A673 (cell line): ENCODE measurements at regions not wholly inside any gene's neighbourhood (a gene's known extent, or its start where the extent isn't known, plus 50 kb on each side); places are given as distances from the start of the nearest gene placed in this dataset.

ENCODE experiments used
- BruUV-seq: library from RNA; stranded (reverse); fragments of 400-500 nt; replicated peaks from 2 replicates; lab custom pipeline; 2021; lab: Mats Ljungman, UMichigan
- CTCF ChIA-PET: fragments of 300-600 bp; sonication (Branson Sonifier 250); formaldehyde crosslinking; loops from one replicate; lab custom pipeline; 2022; ENCODE audit warnings: antibody characterized with exemption; lab: Charles Lee
- POLR2A ChIA-PET: fragments of 300-600 bp; sonication (Branson Sonifier 250); formaldehyde crosslinking; loops from one replicate; lab custom pipeline; 2022; ENCODE audit warnings: antibody characterized with exemption; ENCODE audit not compliant: low non-redundant PET; lab: Charles Lee
- DNase-seq: peaks from one replicate; pipeline ENCODE4 v3.0.0-alpha.2; 2015; ENCODE audit warnings: low spot score
- H3K27ac ChIP-seq: fragments of 200-600 bp; sonication (generic); 2 replicates; pipeline ENCODE4 v1.5.1; 2016; ENCODE audit warnings: mixed run types, low read depth, mild to moderate bottlenecking, mixed read lengths, antibody characterized with exemption, low read length; ENCODE audit not compliant: poor library complexity, severe bottlenecking
- H3K27me3 ChIP-seq: fragments of 200-600 bp; sonication (generic); replicated peaks from 2 replicates; pipeline ENCODE4 v1.6.1; 2017; ENCODE audit warnings: mixed run types, low read depth, mild to moderate bottlenecking, mixed read lengths, antibody characterized with exemption, low read length; ENCODE audit not compliant: insufficient read depth, poor library complexity
- H3K36me3 ChIP-seq: fragments of 200-600 bp; sonication (generic); 2 replicates; pipeline ENCODE4 v1.6.1; 2016; ENCODE audit warnings: mixed run types, mild to moderate bottlenecking, mixed read lengths, antibody characterized with exemption, low read length; ENCODE audit not compliant: insufficient read depth, poor library complexity, severe bottlenecking
- H3K4me1 ChIP-seq: fragments of 200-600 bp; sonication (generic); 2 replicates; pipeline ENCODE4 v1.6.1; 2017; ENCODE audit warnings: mixed run types, mild to moderate bottlenecking, mixed read lengths, antibody characterized with exemption, low read length; ENCODE audit not compliant: insufficient read depth, poor library complexity, severe bottlenecking
- H3K4me3 ChIP-seq: fragments of 200-600 bp; sonication (generic); 2 replicates; pipeline ENCODE4 v1.5.1; 2016; ENCODE audit warnings: low read depth, mixed run types, mild to moderate bottlenecking, mixed read lengths, low read length; ENCODE audit not compliant: poor library complexity, severe bottlenecking
- H3K9me3 ChIP-seq: fragments of 200-600 bp; sonication (generic); 2 replicates; pipeline ENCODE4 v1.6.1; 2016; ENCODE audit warnings: mixed run types, low read depth, mild to moderate bottlenecking, mixed read lengths, antibody characterized with exemption, low read length; ENCODE audit not compliant: poor library complexity, severe bottlenecking
- EZH2 ChIP-seq: fragments of 200-600 bp; sonication (generic); IDR thresholded peaks from 2 replicates; pipeline ENCODE4 v1.6.1; 2017; ENCODE audit warnings: borderline replicate concordance, low read depth, mild to moderate bottlenecking, mixed read lengths, antibody characterized with exemption, low read length; ENCODE audit not compliant: poor library complexity, severe bottlenecking
- intact Hi-C: fragments of 100-400 bp; cut with micrococcal nuclease; formaldehyde crosslinking; loops from one replicate; pipeline ENCODE4 v1.10.0; 2022; ENCODE audit not compliant: unreplicated experiment
- TF ChIP-seq, protein P1 (sequence below): fragments of 300-800, 200-600 bp; sonication (generic); conservative IDR thresholded peaks from 2 replicates; pipeline ENCODE4 v1.5.1; 2017; ENCODE audit warnings: low read depth, mild to moderate bottlenecking, antibody characterized with exemption, low read length, moderate library complexity, mixed read lengths

DNA sequence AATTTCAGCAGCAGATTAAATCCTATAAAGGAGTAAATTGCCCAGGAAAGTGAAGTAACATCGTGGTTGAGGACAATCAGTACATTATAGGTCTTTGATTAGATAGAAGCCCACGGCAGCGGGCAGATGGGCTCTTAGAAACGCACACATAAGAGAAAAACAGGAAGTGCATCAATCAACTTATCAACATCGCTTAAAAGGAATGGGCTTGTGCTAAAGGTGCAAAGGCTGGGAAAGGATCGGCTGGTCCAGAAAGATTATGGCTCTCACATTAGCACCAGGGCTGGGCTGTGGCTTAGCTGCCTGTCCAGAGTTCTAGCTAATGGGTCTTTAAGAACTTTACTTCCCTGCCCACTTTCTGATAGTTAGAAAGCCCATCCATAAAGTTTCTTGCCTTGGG is 292.0 kb upstream of the TNRC6C start:
- intact Hi-C loops: no loop called here
- ChIA-PET CTCF (no interaction called here), POLR2A (no interaction called here)
- peaks cover 17% of the 10 kb centered on the region for H3K4me1 ChIP-seq
- peak; percentile 38 for DNase-seq
- no peaks in the 10 kb centered on the region for H3K27me3 ChIP-seq
- peaks cover 16% of the 10 kb centered on the region for H3K9me3 ChIP-seq
- no TSS peak for BruUV-seq
- H3K27ac ChIP-seq: peak overlapping the region; percentile 69
- TF ChIP-seq, protein P1, sequence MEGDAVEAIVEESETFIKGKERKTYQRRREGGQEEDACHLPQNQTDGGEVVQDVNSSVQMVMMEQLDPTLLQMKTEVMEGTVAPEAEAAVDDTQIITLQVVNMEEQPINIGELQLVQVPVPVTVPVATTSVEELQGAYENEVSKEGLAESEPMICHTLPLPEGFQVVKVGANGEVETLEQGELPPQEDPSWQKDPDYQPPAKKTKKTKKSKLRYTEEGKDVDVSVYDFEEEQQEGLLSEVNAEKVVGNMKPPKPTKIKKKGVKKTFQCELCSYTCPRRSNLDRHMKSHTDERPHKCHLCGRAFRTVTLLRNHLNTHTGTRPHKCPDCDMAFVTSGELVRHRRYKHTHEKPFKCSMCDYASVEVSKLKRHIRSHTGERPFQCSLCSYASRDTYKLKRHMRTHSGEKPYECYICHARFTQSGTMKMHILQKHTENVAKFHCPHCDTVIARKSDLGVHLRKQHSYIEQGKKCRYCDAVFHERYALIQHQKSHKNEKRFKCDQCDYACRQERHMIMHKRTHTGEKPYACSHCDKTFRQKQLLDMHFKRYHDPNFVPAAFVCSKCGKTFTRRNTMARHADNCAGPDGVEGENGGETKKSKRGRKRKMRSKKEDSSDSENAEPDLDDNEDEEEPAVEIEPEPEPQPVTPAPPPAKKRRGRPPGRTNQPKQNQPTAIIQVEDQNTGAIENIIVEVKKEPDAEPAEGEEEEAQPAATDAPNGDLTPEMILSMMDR: no peak
- TF ChIP-seq EZH2: no peak
- H3K4me3 ChIP-seq: peak overlapping the region; percentile 13
- no peaks in the 10 kb centered on the region for H3K36me3 ChIP-seq

DNA sequence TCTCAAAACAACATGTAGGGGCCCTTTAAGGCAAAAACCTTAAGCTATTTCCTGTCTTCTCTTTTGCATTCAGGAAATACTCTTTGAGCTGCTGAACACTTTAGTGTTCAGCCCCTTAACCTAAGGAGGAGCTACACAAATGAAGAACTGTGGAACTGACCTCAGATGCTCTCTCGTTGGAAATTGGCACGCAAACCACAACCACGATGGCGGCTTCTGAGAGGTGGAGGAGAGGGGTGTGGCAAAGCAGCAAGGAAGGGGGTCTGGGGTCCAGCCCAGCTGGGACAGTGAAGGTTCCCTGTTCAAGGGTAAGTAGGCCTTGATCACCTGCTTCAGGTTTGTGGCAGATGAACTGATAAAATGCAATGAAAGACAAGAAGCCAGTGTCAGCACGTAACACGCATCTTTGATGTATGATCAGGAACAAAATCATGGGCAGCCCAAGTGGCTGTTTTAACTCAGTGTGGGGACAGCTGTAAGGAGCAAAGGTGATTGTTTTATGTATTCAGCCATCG is 291.6 kb upstream of the TNRC6C start:
- no peaks in the 10 kb centered on the region for H3K36me3 ChIP-seq
- H3K27me3 ChIP-seq: no peaks in the 10 kb centered on the region
- DNase-seq: peak; percentile 45
- ChIA-PET POLR2A (interaction anchor here (0.6 kb wide), 1 partner anchor 291 kb away, joined by 6 read pairs; no protein-coding TSS in a partner anchor), CTCF (no interaction called here)
- no TSS peak for BruUV-seq
- peak overlapping the region; percentile 13 for H3K4me3 ChIP-seq
- TF ChIP-seq, protein P1: no peak
- no peak for TF ChIP-seq EZH2
- peak overlapping the region; percentile 69 for H3K27ac ChIP-seq
- peaks cover 17% of the 10 kb centered on the region for H3K4me1 ChIP-seq
- intact Hi-C loops: no loop called here
- peaks cover 16% of the 10 kb centered on the region for H3K9me3 ChIP-seq

DNA sequence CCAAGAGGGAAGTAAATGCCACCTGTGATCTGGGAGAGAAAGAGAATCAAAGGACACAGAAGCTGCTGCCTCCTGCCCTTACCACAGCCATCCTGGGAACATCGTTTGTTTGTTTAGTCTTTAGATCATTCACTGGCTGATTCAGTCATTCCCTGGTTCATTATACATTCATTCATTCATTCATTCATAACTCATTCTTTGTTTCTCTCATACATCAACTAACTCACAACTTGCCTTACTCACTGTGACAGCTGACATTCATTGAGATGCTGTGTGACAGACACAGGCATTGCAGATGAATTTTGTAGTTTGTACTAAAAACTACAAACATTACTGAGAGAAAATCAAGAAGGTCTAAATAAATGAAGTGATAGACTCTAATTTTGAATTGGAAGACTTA is 291.0 kb upstream of the TNRC6C start:
- ChIA-PET POLR2A (interaction anchor here (0.6 kb wide), 1 partner anchor 290 kb away, joined by 6 read pairs; no protein-coding TSS in a partner anchor), CTCF (no interaction called here)
- BruUV-seq: no TSS peak
- H3K27ac ChIP-seq: peak overlapping the region; percentile 69
- peaks cover 17% of the 10 kb centered on the region for H3K4me1 ChIP-seq
- H3K4me3 ChIP-seq: no peak overlapping the region
- peaks cover 16% of the 10 kb centered on the region for H3K9me3 ChIP-seq
- H3K36me3 ChIP-seq: no peaks in the 10 kb centered on the region
- intact Hi-C loops: no loop called here
- no peaks in the 10 kb centered on the region for H3K27me3 ChIP-seq
- DNase-seq: no peak
- TF ChIP-seq EZH2: no peak
- TF ChIP-seq, protein P1: no peak
